Activated T-cell treated with anti-CD3 and anti-CD28 coated beads, Interleukin-2, amount 50 U/mL, for 1 hour (primary cell): ENCODE measurements at regions not wholly inside any gene's neighbourhood (a gene's known extent, or its start where the extent isn't known, plus 50 kb on each side); places are given as distances from the start of the nearest gene placed in this dataset.

Source experiments
- DNase-seq: peaks from one replicate; pipeline ENCODE4 v3.0.0-alpha.2; 2020

GRCh38 chr6:21893793-21894192 is 300.2 kb downstream of the SOX4 start:
- DNase-seq = no peak

GRCh38 chr6:21895555-21895954 is 302.0 kb downstream of the SOX4 start:
- no peak for DNase-seq

- DNase-seq = no peak
Measured at GRCh38 chr6:21898107-21898796, 304.7 kb downstream of the SOX4 start.

GRCh38 chr6:21899708-21900107 is 306.2 kb downstream of the SOX4 start:
- DNase-seq = no peak

- DNase-seq = no peak
Measured at GRCh38 chr6:21900730-21901129, 307.2 kb downstream of the SOX4 start.

- no peak for DNase-seq
Measured at GRCh38 chr6:21902628-21903169, 309.1 kb downstream of the SOX4 start.

GRCh38 chr6:21905531-21905930 is 312.0 kb downstream of the SOX4 start:
- DNase-seq = no peak

GRCh38 chr6:21906826-21907225 is 313.3 kb downstream of the SOX4 start:
- no peak for DNase-seq

GRCh38 chr6:21907291-21907690 is 313.7 kb downstream of the SOX4 start:
- DNase-seq = no peak

- no peak for DNase-seq
Measured at GRCh38 chr6:21908161-21908848, 314.8 kb downstream of the SOX4 start.

- no peak for DNase-seq
Measured at GRCh38 chr6:21909321-21909720, 315.8 kb downstream of the SOX4 start.

- no peak for DNase-seq
Measured at GRCh38 chr6:21911208-21911607, 317.7 kb downstream of the SOX4 start.

- no peak for DNase-seq
Measured at GRCh38 chr6:21912151-21912832, 318.7 kb downstream of the SOX4 start.

- DNase-seq = no peak
Measured at GRCh38 chr6:21914121-21914973, 320.8 kb downstream of the SOX4 start.

GRCh38 chr6:21915707-21916260 is 322.2 kb downstream of the SOX4 start:
- DNase-seq = no peak

GRCh38 chr6:21918041-21918440 is 324.5 kb downstream of the SOX4 start:
- no peak for DNase-seq

- DNase-seq = no peak
Measured at GRCh38 chr6:21918666-21919065, 325.1 kb downstream of the SOX4 start.

GRCh38 chr6:21922086-21922485 is 328.5 kb downstream of the SOX4 start:
- no peak for DNase-seq

- no peak for DNase-seq
Measured at GRCh38 chr6:21924002-21924401, 330.5 kb downstream of the SOX4 start.

- DNase-seq = no peak
Measured at GRCh38 chr6:21928827-21929226, 335.3 kb downstream of the SOX4 start.

- DNase-seq = no peak
Measured at GRCh38 chr6:21931641-21932335, 338.2 kb downstream of the SOX4 start.

GRCh38 chr6:21933351-21933750 is 339.8 kb downstream of the SOX4 start:
- DNase-seq = no peak
